GM23248 (cell line): ENCODE measurements at regions not wholly inside any gene's neighbourhood (a gene's known extent, or its start where the extent isn't known, plus 50 kb on each side); places are given as distances from the start of the nearest gene placed in this dataset.

Experiments
- DNase-seq: peaks from one replicate; pipeline ENCODE4 v3.0.0-alpha.2; 2015
- H2AFZ ChIP-seq: fragments of 200-600 bp; sonication (generic); 2 replicates; pipeline ENCODE4 v1.6.1; 2016; ENCODE audit warnings: antibody characterized with exemption
- H3F3A ChIP-seq: fragments of 200-600 bp; sonication (generic); 2 replicates; pipeline ENCODE4 v1.6.1; 2016; ENCODE audit warnings: mild to moderate bottlenecking, antibody characterized with exemption, mixed run types; ENCODE audit not compliant: insufficient read depth
- H3K27ac ChIP-seq: fragments of 200-600 bp; sonication (generic); 2 replicates; pipeline ENCODE4 v1.5.1; 2016; ENCODE audit warnings: mild to moderate bottlenecking
- H3K27me3 ChIP-seq: fragments of 200-600 bp; sonication (generic); replicated peaks from 2 replicates; pipeline ENCODE4 v1.6.1; 2016; ENCODE audit warnings: mild to moderate bottlenecking; ENCODE audit not compliant: insufficient read depth
- H3K36me3 ChIP-seq: fragments of 200-600 bp; sonication (generic); 2 replicates; pipeline ENCODE4 v1.6.1; 2016; ENCODE audit warnings: low read depth, mild to moderate bottlenecking
- H3K4me1 ChIP-seq: fragments of 200-600 bp; sonication (generic); 2 replicates; pipeline ENCODE4 v1.6.1; 2016; ENCODE audit warnings: mild to moderate bottlenecking; ENCODE audit not compliant: insufficient read depth
- H3K4me2 ChIP-seq: fragments of 200-600 bp; sonication (generic); one replicate; pipeline ENCODE4 v1.6.1; 2016; ENCODE audit warnings: mild to moderate bottlenecking; ENCODE audit not compliant: unreplicated experiment
- H3K4me3 ChIP-seq: fragments of 200-600 bp; sonication (generic); 2 replicates; pipeline ENCODE4 v1.5.1; 2016; ENCODE audit warnings: mild to moderate bottlenecking
- H3K79me2 ChIP-seq: fragments of 200-600 bp; sonication (generic); 2 replicates; pipeline ENCODE4 v1.6.1; 2016; ENCODE audit warnings: mild to moderate bottlenecking; ENCODE audit not compliant: insufficient read depth
- H3K9ac ChIP-seq: fragments of 200-600 bp; sonication (generic); 2 replicates; pipeline ENCODE4 v1.6.1; 2016; ENCODE audit warnings: mild to moderate bottlenecking
- H3K9me2 ChIP-seq: fragments of 200-600 bp; sonication (generic); 2 replicates; pipeline ENCODE4 v1.6.1; 2016; ENCODE audit warnings: mixed run types, mild to moderate bottlenecking, moderate library complexity; ENCODE audit not compliant: insufficient read depth
- H3K9me3 ChIP-seq: fragments of 200-600 bp; sonication (generic); one replicate; pipeline ENCODE4 v1.6.1; 2017; ENCODE audit warnings: low read depth
- H4K20me1 ChIP-seq: fragments of 200-600 bp; sonication (generic); 2 replicates; pipeline ENCODE4 v1.6.0; 2016; ENCODE audit not compliant: insufficient read depth
- EZH2 ChIP-seq: fragments of 200-600 bp; sonication (generic); IDR thresholded peaks from 2 replicates; pipeline ENCODE4 v1.6.1; 2018; ENCODE audit warnings: antibody characterized with exemption, mild to moderate bottlenecking; ENCODE audit not compliant: insufficient read depth, poor library complexity, severe bottlenecking
- EZH2phosphoT487 ChIP-seq: fragments of 200-600 bp; sonication (generic); IDR thresholded peaks from 2 replicates; pipeline ENCODE4 v1.6.1; 2018; ENCODE audit warnings: antibody characterized with exemption, moderate library complexity, mild to moderate bottlenecking, low read depth; ENCODE audit not compliant: insufficient read depth
- WGBS, 2 experiments: methylation state at CpG; one replicate each; pipeline ENCODE4 v1.1.6; 2015 to 2017; ENCODE audit warnings: low lambda C conversion rate in 2 of 2, low coverage in 1 of 2; ENCODE audit errors: missing lambda C conversion rate in 2 of 2; 5-methylcytosine and 5-hydroxymethylcytosine counted together
- in situ Hi-C: fragments of 300-500 bp; cut with MboI; formaldehyde crosslinking; loops from 2 replicates; pipeline ENCODE4 v1.15.0; 2020

DNA sequence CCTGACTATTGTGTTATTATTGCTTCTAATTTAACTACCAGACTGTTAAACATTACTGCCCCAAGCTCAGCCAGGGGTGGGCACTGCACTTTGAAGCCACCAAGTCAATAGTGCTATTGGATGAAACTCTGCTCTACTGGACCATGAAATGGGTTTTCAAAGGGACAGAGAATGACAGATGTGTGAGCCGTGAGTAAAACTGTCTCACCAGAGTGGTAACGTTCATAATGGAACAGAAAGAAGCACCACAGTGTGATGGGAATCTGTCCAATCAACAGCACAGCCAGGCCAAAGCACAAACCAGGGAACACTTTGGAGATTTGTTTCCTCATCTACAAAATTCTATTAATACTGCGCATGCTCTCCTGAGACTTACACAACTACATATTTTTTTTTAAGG lies 171.8 kb upstream of the LPP start:
- TF ChIP-seq EZH2phosphoT487, result no peak
- TF ChIP-seq EZH2, result no peak

DNA sequence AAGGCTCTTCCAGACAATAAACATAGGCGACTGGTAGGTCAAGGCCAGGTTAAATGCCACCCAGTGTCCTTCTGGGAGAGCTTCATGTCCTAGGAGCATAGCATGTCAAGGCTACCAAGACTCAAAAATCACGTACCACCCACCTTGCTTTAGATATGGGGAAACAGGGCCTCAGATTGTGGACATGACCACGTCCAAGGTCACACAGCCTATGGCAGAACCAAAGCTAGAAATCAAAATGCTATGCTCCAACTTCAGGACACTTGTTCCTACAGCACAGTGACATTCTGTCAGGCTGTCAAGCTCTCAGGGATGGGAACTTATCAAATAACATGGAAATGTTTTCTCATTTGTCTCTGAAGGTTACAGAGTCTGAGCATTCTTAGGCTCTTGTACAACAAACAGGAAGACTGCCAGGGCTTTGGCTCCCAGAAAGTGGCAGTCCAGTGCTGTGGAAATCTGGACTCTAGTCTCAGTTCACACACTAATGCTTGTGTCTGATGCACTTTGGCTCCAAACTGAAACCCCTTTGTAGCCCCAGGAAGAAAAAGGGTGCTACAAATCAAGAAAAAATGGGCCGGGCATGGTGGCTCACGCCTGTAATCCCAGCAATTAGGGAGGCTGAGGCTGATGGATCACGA lies 170.4 kb upstream of the LPP start:
- peaks cover 17% of the 10 kb centered on the region for H3K4me1 ChIP-seq
- no peaks in the 10 kb centered on the region for H3K27me3 ChIP-seq
- DNase-seq, result peak; percentile 36
- H2AFZ ChIP-seq, result no peak overlapping the region
- no peak overlapping the region for H3K9ac ChIP-seq
- TF ChIP-seq EZH2, result no peak
- TF ChIP-seq EZH2phosphoT487, result no peak
- no peaks in the 10 kb centered on the region for H3K9me2 ChIP-seq
- no peak overlapping the region for H3K27ac ChIP-seq
- no peaks in the 10 kb centered on the region for H4K20me1 ChIP-seq
- H3K79me2 ChIP-seq, result no peaks in the 10 kb centered on the region
- no peak overlapping the region for H3K4me2 ChIP-seq
- WGBS, 2 experiments, result 94% methylated on average over 6 of the region's 6 CpGs
- H3K36me3 ChIP-seq, result no peaks in the 10 kb centered on the region
- in situ Hi-C loops, result no loop called here
- H3K4me3 ChIP-seq, result no peak overlapping the region
- peaks cover 19% of the 10 kb centered on the region for H3F3A ChIP-seq
- no peaks in the 10 kb centered on the region for H3K9me3 ChIP-seq

More for the DNA sequence above, 171.8 kb upstream of the LPP start:
- no peak overlapping the region for H3K4me3 ChIP-seq
- peaks cover 13% of the 10 kb centered on the region for H3F3A ChIP-seq
- no peaks in the 10 kb centered on the region for H3K79me2 ChIP-seq
- in situ Hi-C loops, result no loop called here
- H3K27ac ChIP-seq, result no peak overlapping the region
- H3K9me3 ChIP-seq, result no peaks in the 10 kb centered on the region
- H2AFZ ChIP-seq, result no peak overlapping the region
- no peaks in the 10 kb centered on the region for H3K27me3 ChIP-seq
- no peak for DNase-seq
- H3K4me1 ChIP-seq, result peaks cover 15% of the 10 kb centered on the region
- H4K20me1 ChIP-seq, result no peaks in the 10 kb centered on the region
- H3K9ac ChIP-seq, result no peak overlapping the region
- 78 to 85% methylated on average over 3 of the region's 3 CpGs for WGBS, 2 experiments
- H3K9me2 ChIP-seq, result no peaks in the 10 kb centered on the region
- H3K36me3 ChIP-seq, result no peaks in the 10 kb centered on the region
- no peak overlapping the region for H3K4me2 ChIP-seq

DNA sequence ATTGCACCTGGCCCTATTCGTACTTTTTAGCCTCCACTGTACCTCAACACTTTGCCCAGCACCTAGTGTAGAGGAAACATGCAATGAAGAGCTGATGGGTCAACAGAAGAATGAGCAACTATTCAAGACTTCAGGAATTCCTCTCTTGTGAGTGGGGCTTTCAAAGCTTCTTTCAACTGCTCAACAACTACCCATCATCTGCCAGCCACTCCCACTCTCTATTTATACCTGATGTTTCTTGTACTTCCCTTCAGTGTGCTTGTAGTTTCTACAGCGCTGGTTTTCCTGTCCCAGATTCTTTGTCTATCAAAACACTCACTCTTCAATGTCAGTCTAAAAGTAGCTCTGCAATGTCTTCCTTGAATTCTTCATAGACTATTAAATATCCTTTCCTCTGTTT lies 168.3 kb upstream of the LPP start:
- no peak overlapping the region for H3K9ac ChIP-seq
- in situ Hi-C loops, result no loop called here
- TF ChIP-seq EZH2, result no peak
- no peak for TF ChIP-seq EZH2phosphoT487
- H3K4me3 ChIP-seq, result no peak overlapping the region
- no peaks in the 10 kb centered on the region for H3K36me3 ChIP-seq
- H3K4me1 ChIP-seq, result peaks cover 17% of the 10 kb centered on the region
- H3K79me2 ChIP-seq, result no peaks in the 10 kb centered on the region
- H3F3A ChIP-seq, result peaks cover 19% of the 10 kb centered on the region
- no peak overlapping the region for H2AFZ ChIP-seq
- 93 to 100% methylated on average over 2 of the region's 2 CpGs for WGBS, 2 experiments
- H3K27ac ChIP-seq, result peak overlapping the region; percentile 54
- peak overlapping the region; percentile 34 for H3K4me2 ChIP-seq
- H3K9me2 ChIP-seq, result no peaks in the 10 kb centered on the region
- H4K20me1 ChIP-seq, result no peaks in the 10 kb centered on the region
- DNase-seq, result peak; percentile 43
- H3K27me3 ChIP-seq, result no peaks in the 10 kb centered on the region
- no peaks in the 10 kb centered on the region for H3K9me3 ChIP-seq

DNA sequence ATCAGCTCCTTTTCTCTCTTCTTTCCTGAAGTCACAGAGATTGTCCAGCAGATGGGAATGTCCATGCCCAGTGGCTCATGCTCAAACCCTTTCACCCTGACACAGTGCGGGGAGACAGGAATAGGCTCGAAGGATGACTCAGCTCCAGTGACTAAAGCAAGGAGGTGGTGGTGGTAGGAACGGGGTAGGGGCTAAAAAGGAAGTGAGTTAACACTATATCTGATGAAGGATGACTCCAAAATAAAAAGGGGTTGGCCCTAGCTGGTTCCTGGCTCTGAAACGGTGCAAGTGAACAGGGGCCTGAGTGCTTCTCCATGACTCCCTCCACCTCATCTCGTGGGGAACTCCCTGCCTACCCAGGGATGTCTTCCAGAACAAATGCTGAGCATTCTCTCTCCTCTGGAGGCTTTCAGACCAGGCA lies 167.4 kb upstream of the LPP start:
- H3K27ac ChIP-seq, result peak overlapping the region; percentile 54
- in situ Hi-C loops, result no loop called here
- no peaks in the 10 kb centered on the region for H3K9me3 ChIP-seq
- peak; percentile 96 for DNase-seq
- H4K20me1 ChIP-seq, result no peaks in the 10 kb centered on the region
- no peaks in the 10 kb centered on the region for H3K36me3 ChIP-seq
- no peak overlapping the region for H3K4me3 ChIP-seq
- H3F3A ChIP-seq, result peaks cover 19% of the 10 kb centered on the region
- H3K27me3 ChIP-seq, result no peaks in the 10 kb centered on the region
- TF ChIP-seq EZH2 (no peak), EZH2phosphoT487 (no peak)
- no peaks in the 10 kb centered on the region for H3K79me2 ChIP-seq
- peaks cover 17% of the 10 kb centered on the region for H3K4me1 ChIP-seq
- H3K4me2 ChIP-seq, result peak overlapping the region; percentile 34
- no peak overlapping the region for H2AFZ ChIP-seq
- 0% methylated on average over 5 of the region's 5 CpGs for WGBS, 2 experiments
- no peaks in the 10 kb centered on the region for H3K9me2 ChIP-seq
- H3K9ac ChIP-seq, result no peak overlapping the region

DNA sequence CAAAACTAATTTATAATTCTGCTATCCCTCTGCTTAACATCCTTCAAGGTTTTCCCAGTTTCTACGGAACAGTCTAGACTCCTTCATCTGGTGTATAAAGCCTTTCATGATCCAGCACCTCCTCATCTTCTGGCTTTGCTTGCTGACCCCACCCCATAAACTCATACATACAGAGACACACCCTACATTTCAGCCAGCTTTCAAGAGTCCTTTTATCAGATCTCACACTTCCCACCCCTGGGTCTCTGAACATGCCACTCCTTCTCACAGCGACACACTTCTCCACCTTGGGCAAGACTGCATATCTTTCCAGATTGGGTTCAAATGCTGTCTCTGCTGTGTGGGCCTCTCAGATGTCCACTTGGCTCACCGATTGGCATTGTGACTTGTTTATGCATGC lies 166.8 kb upstream of the LPP start:
- in situ Hi-C loops, result no loop called here
- Histone ChIP-seq H3K36me3 (no peaks in the 10 kb centered on the region), H3K27ac (peak overlapping the region; percentile 54), H3K9me3 (no peaks in the 10 kb centered on the region), H4K20me1 (no peaks in the 10 kb centered on the region), H3K4me2 (peak overlapping the region; percentile 1), H3K79me2 (no peaks in the 10 kb centered on the region), H3K27me3 (no peaks in the 10 kb centered on the region), H3K4me3 (no peak overlapping the region), H3K9me2 (no peaks in the 10 kb centered on the region), H3K4me1 (peaks cover 17% of the 10 kb centered on the region), H3K9ac (no peak overlapping the region), H2AFZ (no peak overlapping the region), H3F3A (peaks cover 19% of the 10 kb centered on the region)
- no peak for DNase-seq
- WGBS, 2 experiments, result 84 to 87% methylated on average over 3 of the region's 3 CpGs
- TF ChIP-seq EZH2phosphoT487 (no peak), EZH2 (no peak)
